ENCODE measurements at regions not wholly inside any gene's neighbourhood (a gene's known extent, or its start where the extent isn't known, plus 50 kb on each side); places are given as distances from the start of the nearest gene placed in this dataset.

DNA sequence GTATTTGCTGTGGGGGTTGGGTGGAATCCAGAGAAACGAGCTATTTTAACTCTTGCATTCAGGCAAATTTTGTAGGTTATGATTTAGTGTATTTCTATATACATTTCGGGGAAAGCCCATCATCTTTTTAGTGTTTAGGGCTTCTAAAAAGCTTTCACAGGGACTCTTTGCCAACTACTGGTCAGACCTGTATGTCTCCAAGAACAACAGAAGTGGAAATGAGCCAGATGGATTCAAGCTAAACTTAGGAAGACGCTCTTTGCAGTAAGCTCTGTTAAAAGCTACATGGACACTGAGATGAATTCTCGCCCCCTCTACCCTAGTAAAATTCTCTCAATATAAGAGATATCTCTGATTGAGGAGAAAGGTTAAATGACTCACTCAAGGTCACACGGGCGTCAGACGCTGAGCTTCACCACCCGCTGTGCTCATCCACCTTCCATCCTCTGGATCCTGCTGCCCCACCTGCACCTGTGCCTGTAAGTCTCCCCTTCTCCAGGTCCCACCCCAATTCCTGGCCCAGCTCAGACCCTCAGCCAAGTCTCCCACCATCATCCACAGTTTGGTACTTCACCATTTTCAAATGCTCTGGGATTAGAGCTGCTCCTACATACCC lies 85.6 kb downstream of the MARCHF4 start:
- no peak for DNase-seq (ENCODE audit: low spot score)

DNA sequence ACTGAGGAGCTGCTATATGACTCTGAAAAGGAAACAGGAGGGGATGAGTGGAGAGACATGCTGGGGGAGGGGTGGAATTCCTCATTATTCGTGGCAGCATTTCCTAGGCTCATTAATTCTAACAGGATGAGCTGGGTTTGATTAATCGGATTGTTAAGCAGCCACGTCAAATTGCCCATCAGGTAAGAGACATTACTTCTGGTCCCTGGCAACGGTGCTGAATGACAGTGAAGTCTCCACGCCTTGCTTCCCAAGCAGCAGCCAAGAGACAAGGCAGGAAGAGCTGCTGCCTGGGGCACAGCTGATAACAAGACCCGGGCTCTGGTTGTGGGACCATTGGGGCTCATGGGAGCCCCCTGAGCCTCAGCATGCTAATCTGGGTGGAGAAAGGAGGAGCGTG lies 86.6 kb downstream of the MARCHF4 start:
- no peak for DNase-seq (ENCODE audit: low spot score)

DNA sequence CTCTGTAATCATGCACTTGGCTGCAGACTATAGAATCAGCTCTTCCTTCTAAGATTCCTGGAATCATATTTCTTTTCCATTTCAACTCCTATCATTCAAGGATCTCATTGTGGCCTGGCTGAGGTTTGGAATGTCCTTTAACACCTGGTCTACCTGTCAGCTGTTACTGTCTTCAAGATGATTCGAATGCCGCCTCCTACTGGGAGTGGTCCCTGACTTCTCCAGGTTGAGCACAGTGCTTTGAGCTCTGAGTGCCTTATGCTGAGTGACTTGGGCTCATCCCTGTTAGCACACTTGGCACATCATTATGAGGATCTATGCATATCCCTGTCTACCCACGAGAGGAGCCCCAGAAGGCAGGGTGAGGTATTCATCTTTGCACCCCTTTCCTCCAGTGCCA lies 87.6 kb downstream of the MARCHF4 start:
- no peak for DNase-seq (ENCODE audit: low spot score)

DNA sequence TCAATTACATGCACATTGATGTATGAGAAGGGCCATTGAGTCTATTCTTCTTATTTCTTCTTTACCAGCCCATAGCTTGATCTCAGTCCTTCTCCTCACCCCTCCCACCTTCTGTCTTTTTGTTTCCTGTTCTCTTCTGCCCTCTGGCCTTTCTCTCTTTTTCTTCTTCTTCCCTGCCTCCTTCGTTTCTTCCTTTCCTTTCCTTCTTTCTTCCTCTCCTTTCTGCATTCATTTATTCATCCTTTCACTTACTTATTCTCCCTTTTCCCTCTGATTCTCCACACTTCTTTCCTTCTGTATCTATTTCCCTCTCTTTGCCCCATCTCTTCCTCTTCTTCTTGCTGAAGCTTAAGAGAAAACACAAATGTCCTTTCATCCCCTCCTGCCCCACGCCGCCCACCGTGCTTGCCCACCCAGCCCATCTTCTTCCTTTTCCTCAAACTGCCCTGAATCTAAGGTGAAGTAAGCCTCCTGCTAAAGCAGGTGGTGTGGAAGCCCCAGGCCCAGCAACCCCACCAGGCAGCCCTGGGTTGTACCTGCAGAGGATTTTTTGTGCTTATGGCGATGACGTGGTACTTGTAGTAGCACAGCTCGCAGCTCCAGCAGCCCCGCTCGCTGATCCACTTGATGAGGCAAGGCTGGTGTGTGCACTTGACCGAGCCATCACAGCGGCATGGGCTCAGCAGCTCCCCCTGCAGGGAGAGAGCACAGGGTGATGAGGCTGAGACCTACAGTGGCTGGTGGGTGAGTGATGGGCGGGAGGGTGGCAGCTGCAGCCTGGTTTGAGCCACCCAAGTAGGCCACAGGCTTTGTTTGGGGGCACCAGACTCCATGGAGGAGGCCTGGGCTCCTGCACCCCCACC lies 89.0 kb downstream of the MARCHF4 start:
- DNase-seq (ENCODE audit: low spot score), result peak; percentile 57

DNA sequence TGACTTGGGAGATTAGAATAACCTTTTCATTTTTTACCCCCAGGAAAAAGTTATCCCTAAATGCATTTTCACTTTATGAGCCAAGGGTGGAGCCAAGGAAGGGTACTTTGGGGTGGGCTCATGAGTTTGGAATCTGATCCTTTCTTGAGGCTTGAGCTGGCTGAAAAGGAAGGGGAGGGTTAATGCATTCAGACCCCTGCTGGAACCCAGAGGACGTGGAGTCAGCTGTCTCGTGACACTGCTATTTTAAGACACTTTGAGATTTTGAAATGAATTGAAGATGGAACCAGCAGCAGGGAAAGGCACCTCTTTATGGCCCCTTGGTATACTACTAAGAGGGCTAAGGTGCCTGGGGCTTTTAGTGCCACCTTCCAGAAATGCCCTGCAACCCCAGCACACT lies 90.4 kb downstream of the MARCHF4 start:
- no peak for DNase-seq (ENCODE audit: low spot score)

DNA sequence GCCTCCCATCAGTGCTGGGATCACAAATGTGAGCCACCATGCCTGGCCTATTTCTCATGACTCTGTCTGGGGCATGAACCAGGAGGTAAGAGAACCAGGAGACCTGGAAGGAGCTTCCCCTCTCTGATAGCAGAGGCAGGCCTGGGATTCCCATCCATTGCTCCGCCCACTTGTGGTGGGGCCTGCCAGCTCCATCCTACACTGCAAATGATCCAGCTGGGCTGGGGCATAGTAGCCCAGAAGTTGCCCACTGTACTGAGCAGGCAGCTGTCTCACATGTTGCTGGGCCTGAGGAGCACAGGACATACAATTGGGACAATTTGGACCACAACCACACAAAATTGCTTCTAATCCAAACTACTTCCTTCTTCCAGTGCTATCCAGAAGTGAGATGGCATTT lies 91.0 kb downstream of the MARCHF4 start:
- DNase-seq (ENCODE audit: low spot score), result no peak

DNA sequence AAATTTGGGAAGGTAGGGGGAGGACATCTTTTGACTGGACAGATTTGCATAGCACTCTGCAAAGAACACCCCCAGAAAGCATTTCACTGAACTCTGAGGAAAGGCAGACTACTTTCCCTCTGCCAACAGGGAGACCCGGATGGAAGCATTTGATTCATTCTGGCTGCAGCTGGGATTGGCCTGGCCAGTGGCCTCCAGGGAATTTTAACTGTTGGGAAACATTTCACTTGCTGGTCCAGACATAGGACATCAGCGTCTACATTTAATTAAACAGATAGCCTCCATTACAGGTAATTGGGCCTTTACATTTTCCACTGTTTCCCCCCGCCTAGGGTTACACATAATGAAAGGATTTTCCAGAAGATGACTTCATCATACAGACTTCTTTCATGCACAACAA lies 92.8 kb downstream of the MARCHF4 start:
- no peak for DNase-seq (ENCODE audit: low spot score)

DNA sequence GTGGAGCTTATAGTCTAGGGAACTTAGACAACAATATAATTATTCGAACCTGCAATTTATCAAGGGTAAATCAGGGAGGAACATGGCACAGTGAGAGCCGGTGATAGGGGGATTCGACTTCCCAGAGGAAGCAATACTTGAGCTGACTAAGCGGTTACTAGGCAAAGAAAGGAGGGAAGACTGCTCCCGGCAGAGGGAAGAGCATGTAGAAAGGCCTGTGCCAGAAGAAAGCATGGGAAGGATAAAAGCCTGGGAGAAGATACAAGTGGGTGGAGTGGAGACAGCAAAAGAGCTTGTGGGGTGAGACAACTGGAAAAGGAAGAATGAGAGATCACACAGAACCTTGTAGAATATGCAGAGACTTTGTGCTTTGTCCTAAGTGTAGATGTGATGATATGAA lies 93.3 kb downstream of the MARCHF4 start:
- no peak for DNase-seq (ENCODE audit: low spot score)

DNA sequence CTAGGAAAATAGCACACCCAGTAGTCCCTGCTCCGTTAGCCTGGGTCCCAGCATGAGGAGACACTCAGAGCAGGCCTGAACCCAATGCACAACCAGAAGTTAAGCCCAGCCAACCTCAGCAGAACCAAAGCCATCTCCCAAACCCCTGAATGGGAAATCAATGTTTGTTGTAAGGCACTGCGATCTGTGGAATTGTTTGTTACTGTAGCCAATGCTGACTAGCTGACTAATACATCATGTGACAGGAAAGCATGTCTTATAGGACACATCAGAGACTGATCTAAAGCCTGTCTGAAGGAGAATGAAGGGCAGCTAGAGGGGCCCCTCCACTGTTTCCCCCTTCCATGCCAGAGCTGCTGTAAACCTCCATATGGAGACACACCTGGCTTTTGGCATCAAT lies 96.4 kb downstream of the MARCHF4 start:
- no peak for DNase-seq (ENCODE audit: low spot score)

DNA sequence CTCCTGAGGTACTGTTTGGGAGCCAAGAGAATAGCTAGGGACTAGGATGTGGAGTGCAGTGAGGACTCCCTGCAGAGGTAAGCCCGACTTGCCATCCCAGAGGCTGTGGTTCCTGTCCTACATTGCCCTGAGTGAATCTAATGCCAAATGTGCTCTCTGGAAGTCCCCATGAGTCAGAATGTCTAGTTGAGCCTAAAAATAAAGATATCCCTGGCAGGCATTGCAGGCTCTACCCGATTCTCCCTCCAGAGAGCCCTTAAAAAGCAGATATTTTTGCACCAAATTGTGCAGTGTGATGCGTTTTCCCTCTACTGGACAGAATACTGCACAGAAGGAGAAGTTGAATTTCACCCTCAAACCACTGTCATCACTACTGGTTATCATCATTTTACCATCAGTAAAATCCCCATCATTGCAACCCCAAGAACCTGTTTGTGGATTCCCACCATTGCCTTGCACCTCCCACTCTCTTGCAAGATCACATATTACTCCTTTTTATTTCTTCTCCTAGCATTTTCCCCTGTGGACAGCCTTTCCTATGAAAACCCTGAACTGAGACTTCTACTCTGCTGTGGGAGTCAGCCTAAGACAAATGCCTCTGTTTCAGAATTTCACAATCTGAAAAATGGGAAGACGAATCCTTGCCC lies 98.0 kb downstream of the MARCHF4 start:
- DNase-seq (ENCODE audit: low spot score), result no peak

DNA sequence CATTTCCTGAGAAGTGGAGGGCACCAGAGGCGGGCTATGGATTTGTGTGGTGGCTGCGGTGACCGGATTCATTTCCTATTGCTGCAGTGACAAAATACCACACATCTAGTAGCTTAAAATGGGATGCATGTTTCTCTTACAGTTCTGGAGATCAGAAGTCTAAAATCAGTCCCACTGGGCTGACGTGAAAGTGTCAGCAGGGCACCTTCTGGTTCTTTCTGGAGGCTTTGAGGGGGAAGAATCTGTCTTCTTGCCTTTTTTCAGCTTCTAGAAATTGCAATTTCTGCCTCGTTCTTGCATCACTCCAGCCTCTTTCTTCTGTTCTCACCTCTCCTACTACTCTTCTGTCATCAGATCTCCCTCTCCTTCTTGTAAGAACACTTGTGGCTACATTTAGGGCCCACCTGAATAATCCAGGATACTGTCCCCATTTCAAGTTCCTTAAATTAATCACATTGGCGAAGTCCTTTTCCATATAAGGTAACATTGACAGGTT lies 111.2 kb downstream of the MARCHF4 start:
- no peak for DNase-seq (ENCODE audit: low spot score)

DNA sequence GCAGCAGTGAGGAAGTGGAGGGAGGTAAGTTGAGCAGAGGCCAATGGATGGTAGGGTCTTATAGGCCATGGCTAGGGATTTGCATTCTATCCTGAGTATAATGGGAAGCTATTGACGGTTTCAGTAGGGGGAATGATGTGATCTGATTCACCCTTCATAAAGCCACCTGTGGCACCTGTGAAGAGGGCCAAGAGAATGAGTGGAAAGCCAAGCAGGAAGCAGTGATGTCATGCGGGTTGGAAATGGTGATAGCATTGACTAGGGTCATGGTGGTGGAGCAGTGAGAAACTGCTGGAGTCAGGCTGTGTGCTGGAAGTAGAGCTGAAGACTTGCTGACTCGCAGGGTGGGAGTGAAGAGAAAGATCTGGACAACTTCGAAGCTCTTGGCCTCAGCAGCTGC lies 111.7 kb downstream of the MARCHF4 start:
- no peak for DNase-seq (ENCODE audit: low spot score)

DNA sequence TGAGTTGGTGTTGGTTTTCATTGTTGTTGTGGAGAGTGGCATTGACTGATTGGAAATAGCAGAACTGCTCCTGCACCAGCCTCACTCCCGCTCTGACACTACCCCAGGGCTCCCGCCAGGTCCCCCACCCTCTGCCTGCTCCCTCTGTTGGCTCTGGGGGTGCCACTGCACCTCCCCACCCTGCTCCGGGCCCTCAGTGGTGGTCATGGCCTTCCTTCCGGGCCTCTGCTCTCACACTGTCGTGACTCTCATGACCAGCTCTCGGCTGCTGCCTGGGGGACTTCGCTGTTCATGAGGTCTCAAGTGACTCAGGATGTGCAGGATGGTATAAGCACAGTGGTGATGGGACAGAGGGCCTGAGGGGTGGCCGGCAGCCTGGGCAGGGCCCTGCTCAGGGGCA lies 113.2 kb downstream of the MARCHF4 start:
- DNase-seq (ENCODE audit: low spot score), result no peak

DNA sequence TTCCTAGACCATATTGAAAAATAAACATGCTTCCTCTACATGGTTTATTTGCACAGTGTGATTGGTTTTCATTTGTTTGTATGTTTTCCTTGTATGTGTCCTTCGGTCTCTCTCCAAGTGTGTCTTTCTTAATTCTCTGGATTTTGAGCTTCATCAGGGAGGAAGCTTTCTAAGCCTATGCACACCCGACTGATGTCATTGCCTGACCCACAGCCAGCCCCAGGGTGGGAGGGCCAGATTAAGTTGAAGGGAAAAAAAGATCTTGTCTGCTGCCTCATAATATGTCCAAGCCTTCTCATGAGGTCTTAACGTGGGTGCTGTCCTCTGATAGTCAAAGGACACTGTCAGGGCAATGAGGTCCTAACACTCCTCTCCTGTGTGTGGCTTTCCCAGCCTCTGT lies 115.2 kb downstream of the MARCHF4 start:
- no peak for DNase-seq (ENCODE audit: low spot score)
